ENCODE measurements at regions not wholly inside any gene's neighbourhood (a gene's known extent, or its start where the extent isn't known, plus 50 kb on each side); places are given as distances from the start of the nearest gene placed in this dataset.

DNA sequence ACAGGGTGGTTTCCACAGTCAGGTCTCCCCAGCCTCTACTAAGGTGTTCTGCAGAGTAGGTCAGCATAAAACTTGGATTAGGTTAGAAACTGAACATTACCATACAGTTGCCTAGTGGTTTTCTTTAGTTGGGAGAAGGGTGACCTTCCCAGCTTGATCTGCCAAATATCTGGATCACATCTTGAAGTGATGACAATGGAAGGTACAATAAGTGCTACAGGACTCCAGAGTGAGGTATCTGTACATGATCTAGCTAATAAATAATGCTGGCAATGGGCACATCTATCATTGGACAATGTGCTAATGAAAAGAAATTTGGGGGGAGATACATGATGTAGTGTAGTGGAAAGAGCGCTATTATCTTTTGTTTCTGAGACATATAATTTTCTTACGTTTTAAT, 54.6 kb upstream of the ACVR1 start:
- POLR2A ChIA-PET (ENCODE audit: partially characterized antibody) = no interaction called here
- Histone ChIP-seq H3K9ac (replicated peaks in 1 of 4; ENCODE audit: extremely low read depth in 1 of 4, low read depth in 3 of 4, low read length in 3 of 4) (no peak overlapping the region), H3K23ac (ENCODE audit: insufficient read length) (no peak overlapping the region), H2BK5ac (ENCODE audit: low read depth, low read length) (no peak overlapping the region), H2AFZ (ENCODE audit: low read length) (no peak overlapping the region), H3K79me1 (ENCODE audit: low read depth, low read length) (no peaks in the 10 kb centered on the region), H3K14ac (ENCODE audit: insufficient read length) (no peak overlapping the region), H3K9me3 (ENCODE audit: insufficient read depth in 2 of 2, low read depth in 1 of 2, low read length in 1 of 2) (no peaks in the 10 kb centered on the region), H4K5ac (ENCODE audit: insufficient read length, low read depth, low read length) (no peak overlapping the region), H4K91ac (replicated peaks; ENCODE audit: insufficient read length, low read length) (no peak overlapping the region), H3K4me2 (ENCODE audit: insufficient read depth in 1 of 2, low read depth in 2 of 2, low read length in 2 of 2) (no peak overlapping the region), H2BK15ac (ENCODE audit: low read length) (no peak overlapping the region), H4K20me1 (replicated peaks in 1 of 2; ENCODE audit: control insufficient read depth in 1 of 2, insufficient read depth in 2 of 2, low read length in 2 of 2) (no peaks in the 10 kb centered on the region), H3K27ac (ENCODE audit: low read depth, low read length) (no peak overlapping the region), H3K56ac (replicated peaks; ENCODE audit: insufficient read length, low read depth, low read length) (no peak overlapping the region), H3K4me1 (replicated peaks in 1 of 4; ENCODE audit: control insufficient read depth in 3 of 4, insufficient read depth in 4 of 4, low read length in 3 of 4) (peaks cover 3 to 17% (median 9%) of the 10 kb centered on the region in 4 experiments; a peak in 6 of 7 replicates), H2BK120ac (replicated peaks; ENCODE audit: low read depth, low read length) (no peak overlapping the region), H3K23me2 (ENCODE audit: low read depth, low read length) (peaks cover 5% of the 10 kb centered on the region), H3K36me3 (ENCODE audit: control insufficient read depth in 2 of 4, insufficient read depth in 4 of 4, low read length in 3 of 4) (no peaks in the 10 kb centered on the region), H2AK5ac (ENCODE audit: low read depth, low read length) (no peak overlapping the region), H3K79me2 (ENCODE audit: control insufficient read depth in 1 of 2, insufficient read depth in 2 of 2, low read length in 2 of 2) (no peaks in the 10 kb centered on the region), H2BK20ac (ENCODE audit: low read length) (no peak overlapping the region), H3K27me3 (replicated peaks in 1 of 4; ENCODE audit: control insufficient read depth in 3 of 4, extremely low read depth in 1 of 4, insufficient read depth in 3 of 4, low read length in 3 of 4) (peaks cover 22 to 52% (median 41%) of the 10 kb centered on the region in 4 experiments), H4K8ac (ENCODE audit: extremely low read depth, insufficient read depth, low read length) (no peak overlapping the region), H3K4me3 (ENCODE audit: extremely low read depth in 1 of 4, insufficient read depth in 2 of 4, low read depth in 3 of 4, low read length in 4 of 4) (no peak overlapping the region), H2BK12ac (ENCODE audit: low read depth, low read length) (no peak overlapping the region), H3K4ac (replicated peaks; ENCODE audit: insufficient read length, low read depth, low read length) (no peak overlapping the region), H3K18ac (ENCODE audit: extremely low read depth, low read length) (no peak overlapping the region)
- no peak for DNase-seq (ENCODE audit: low read depth in 1 of 2, low spot score in 2 of 2)
- no peak for FAIRE-seq
- 46% methylated on average over 2 of the region's 2 CpGs; no CpG with 5 or more reads in 1 of the 2 experiments for WGBS, 2 experiments (ENCODE audit: extremely low coverage in 1 of 2, insufficient coverage in 1 of 2, insufficient read length in 1 of 2, insufficient replicate concordance in 2 of 2, low coverage in 1 of 2, low lambda C conversion rate in 2 of 2, missing lambda C conversion rate in 1 of 2)
- CTCF ChIA-PET (ENCODE audit: partially characterized antibody) = interaction anchor here (1.1 to 2.1 kb wide), 4 partner anchors 10 to 92 kb away, joined by 3 to 8 read pairs (median 4); no protein-coding TSS in a partner anchor
- TF ChIP-seq FOSL1 (IDR thresholded peaks at IDR 0.05; ENCODE audit: insufficient read depth, low read depth, low read length) (no peak), SRF (IDR thresholded peaks at IDR 0.05; ENCODE audit: low read depth, low read length) (no peak), EZH2 (IDR thresholded peaks at IDR 0.05; ENCODE audit: low read depth, low read length, severe bottlenecking) (no peak), TCF12 (IDR thresholded peaks at IDR 0.05; ENCODE audit: low read depth, low read length) (no peak), KDM4A (IDR thresholded peaks at IDR 0.05; ENCODE audit: low read depth, low read length, severe bottlenecking) (no peak), CHD1 (IDR thresholded peaks at IDR 0.05; ENCODE audit: low read depth, low read length) (no peak), CTBP2 (IDR thresholded peaks at IDR 0.05; ENCODE audit: borderline replicate concordance, insufficient read depth, insufficient read length, low read length) (no peak), TEAD4 (IDR thresholded peaks at IDR 0.05; ENCODE audit: low read depth, low read length) (no peak), RXRA (IDR thresholded peaks at IDR 0.05; ENCODE audit: insufficient read depth, low read depth, low read length) (no peak), JUN (IDR thresholded peaks at IDR 0.05; ENCODE audit: low read depth, low read length) (no peak), TBP (IDR thresholded peaks at IDR 0.05; ENCODE audit: low read depth, low read length) (no peak), RBBP5 (IDR thresholded peaks at IDR 0.05; ENCODE audit: borderline replicate concordance, low read depth, low read length) (no peak), GABPA (IDR thresholded peaks at IDR 0.05; ENCODE audit: borderline replicate concordance, insufficient read depth, low read length) (no peak), RFX5 (IDR thresholded peaks at IDR 0.05; ENCODE audit: borderline replicate concordance, low read depth, low read length) (no peak), EP300 (IDR thresholded peaks at IDR 0.05; ENCODE audit: borderline replicate concordance in 1 of 2, low read depth in 2 of 2, low read length in 2 of 2) (no peak)

Measured in H1 (cell line).